Astrocyte (in vitro differentiated cells and primary cell): ENCODE measurements at regions not wholly inside any gene's neighbourhood (a gene's known extent, or its start where the extent isn't known, plus 50 kb on each side); places are given as distances from the start of the nearest gene placed in this dataset.

Source experiments
- DNase-seq: peaks from one replicate; pipeline ENCODE4 v3.0.0-alpha.2; 2010; ENCODE audit warnings: low read depth
- FAIRE-seq: peaks from 2 replicates; lab custom pipeline; 2011; peaks lifted over from hg19 to GRCh38; lab: Jason Lieb, UNC
- H2AFZ ChIP-seq: 2 replicates; pipeline ENCODE4 v1.6.0; 2012; ENCODE audit warnings: low read depth, low read length, inconsistent platforms
- H3K27ac ChIP-seq: 2 replicates; pipeline ENCODE4 v1.5.1; 2011; ENCODE audit warnings: low read depth, low read length, inconsistent platforms
- H3K27me3 ChIP-seq: 2 replicates; pipeline ENCODE4 v1.6.0; 2011; ENCODE audit warnings: low read length, inconsistent platforms; ENCODE audit not compliant: insufficient read depth
- H3K36me3 ChIP-seq: 2 replicates; pipeline ENCODE4 v1.5.1; 2011; ENCODE audit warnings: low read length, inconsistent platforms; ENCODE audit not compliant: insufficient read depth
- H3K4me1 ChIP-seq: 2 replicates; pipeline ENCODE4 v1.5.1; 2011; ENCODE audit warnings: low read length, inconsistent platforms; ENCODE audit not compliant: insufficient read depth
- H3K4me2 ChIP-seq: 2 replicates; pipeline ENCODE4 v1.6.0; 2012; ENCODE audit warnings: low read length, inconsistent platforms
- H3K4me3 ChIP-seq: 2 replicates; pipeline ENCODE4 v1.5.1; 2011; ENCODE audit warnings: low read depth, mild to moderate bottlenecking, low read length, inconsistent platforms; ENCODE audit not compliant: insufficient read depth
- H3K79me2 ChIP-seq: 2 replicates; pipeline ENCODE4 v1.6.0; 2012; ENCODE audit warnings: mild to moderate bottlenecking, low read length, inconsistent platforms; ENCODE audit not compliant: insufficient read depth
- H3K9ac ChIP-seq: 2 replicates; pipeline ENCODE4 v1.6.0; 2012; ENCODE audit warnings: mild to moderate bottlenecking, low read length, inconsistent platforms
- H3K9me3 ChIP-seq: 2 replicates; pipeline ENCODE4 v1.5.1; 2012; ENCODE audit warnings: low read depth, mild to moderate bottlenecking, low read length, inconsistent platforms; ENCODE audit not compliant: insufficient read depth
- H4K20me1 ChIP-seq: 2 replicates; pipeline ENCODE4 v1.6.0; 2012; ENCODE audit warnings: low read length, inconsistent platforms; ENCODE audit not compliant: insufficient read depth
- H3K27ac Mint-ChIP-seq: one replicate; pipeline ENCODE4 v1.8.0; 2021; ENCODE audit warnings: mild to moderate bottlenecking, mixed read lengths; ENCODE audit not compliant: unreplicated experiment
- H3K27me3 Mint-ChIP-seq: one replicate; pipeline ENCODE4 v1.8.0; 2021; ENCODE audit warnings: low read depth, mixed read lengths; ENCODE audit not compliant: unreplicated experiment
- H3K36me3 Mint-ChIP-seq: one replicate; pipeline ENCODE4 v1.8.0; 2021; ENCODE audit warnings: low read depth, mixed read lengths; ENCODE audit not compliant: unreplicated experiment
- H3K4me1 Mint-ChIP-seq: one replicate; pipeline ENCODE4 v1.8.0; 2021; ENCODE audit warnings: low read depth, mixed read lengths; ENCODE audit not compliant: unreplicated experiment
- H3K4me3 Mint-ChIP-seq: one replicate; pipeline ENCODE4 v1.8.0; 2021; ENCODE audit warnings: mild to moderate bottlenecking, moderate library complexity, mixed read lengths; ENCODE audit not compliant: unreplicated experiment
- H3K9me3 Mint-ChIP-seq: one replicate; pipeline ENCODE4 v1.8.0; 2021; ENCODE audit warnings: mild to moderate bottlenecking, mixed read lengths; ENCODE audit not compliant: unreplicated experiment
- CTCF ChIP-seq: IDR thresholded peaks from 2 replicates; pipeline ENCODE4 v1.5.1; 2011; ENCODE audit warnings: low read depth, mild to moderate bottlenecking, inconsistent platforms, low read length, moderate library complexity; ENCODE audit not compliant: insufficient read depth
- EZH2 ChIP-seq: IDR thresholded peaks from 2 replicates; pipeline ENCODE4 v1.6.1; 2012; ENCODE audit warnings: mild to moderate bottlenecking, low read length, inconsistent platforms; ENCODE audit not compliant: insufficient read depth

GRCh38 chr2:11042841-11043240 lies 112.4 kb upstream of the SLC66A3 start:
- no peak for TF ChIP-seq CTCF
- TF ChIP-seq EZH2, result no peak
- no peak for DNase-seq

GRCh38 chr2:11043245-11043644 lies 112.0 kb upstream of the SLC66A3 start:
- H3K9me3 ChIP-seq, result no peaks in the 10 kb centered on the region
- no peak overlapping the region for H2AFZ ChIP-seq
- no peak overlapping the region for H3K4me3 ChIP-seq
- H3K79me2 ChIP-seq, result no peaks in the 10 kb centered on the region
- no peak for FAIRE-seq
- no peaks in the 10 kb centered on the region for H3K36me3 ChIP-seq
- H3K27me3 ChIP-seq, result no peaks in the 10 kb centered on the region
- Mint-ChIP-seq H3K4me1 (no peaks in the 10 kb centered on the region), H3K36me3 (no peaks in the 10 kb centered on the region), H3K27ac (no peak overlapping the region), H3K4me3 (no peak overlapping the region), H3K9me3 (peaks cover 17% of the 10 kb centered on the region), H3K27me3 (peaks cover 11% of the 10 kb centered on the region)
- TF ChIP-seq EZH2, result no peak
- TF ChIP-seq CTCF, result no peak
- H3K9ac ChIP-seq, result no peak overlapping the region
- no peak for DNase-seq
- no peaks in the 10 kb centered on the region for H3K4me1 ChIP-seq
- H3K4me2 ChIP-seq, result no peak overlapping the region
- no peak overlapping the region for H3K27ac ChIP-seq
- no peaks in the 10 kb centered on the region for H4K20me1 ChIP-seq

More at GRCh38 chr2:11042841-11043240, 112.4 kb upstream of the SLC66A3 start:
- no peaks in the 10 kb centered on the region for H3K36me3 ChIP-seq
- FAIRE-seq, result no peak
- Mint-ChIP-seq H3K4me1 (no peaks in the 10 kb centered on the region), H3K4me3 (no peak overlapping the region), H3K27me3 (peaks cover 11% of the 10 kb centered on the region), H3K36me3 (no peaks in the 10 kb centered on the region), H3K27ac (no peak overlapping the region), H3K9me3 (peaks cover 21% of the 10 kb centered on the region)
- no peaks in the 10 kb centered on the region for H3K4me1 ChIP-seq
- H3K27ac ChIP-seq, result no peak overlapping the region
- no peak overlapping the region for H3K4me2 ChIP-seq
- H3K4me3 ChIP-seq, result no peak overlapping the region
- H3K27me3 ChIP-seq, result no peaks in the 10 kb centered on the region
- no peak overlapping the region for H2AFZ ChIP-seq
- no peaks in the 10 kb centered on the region for H3K9me3 ChIP-seq
- H3K9ac ChIP-seq, result no peak overlapping the region
- H3K79me2 ChIP-seq, result no peaks in the 10 kb centered on the region
- no peaks in the 10 kb centered on the region for H4K20me1 ChIP-seq

DNA sequence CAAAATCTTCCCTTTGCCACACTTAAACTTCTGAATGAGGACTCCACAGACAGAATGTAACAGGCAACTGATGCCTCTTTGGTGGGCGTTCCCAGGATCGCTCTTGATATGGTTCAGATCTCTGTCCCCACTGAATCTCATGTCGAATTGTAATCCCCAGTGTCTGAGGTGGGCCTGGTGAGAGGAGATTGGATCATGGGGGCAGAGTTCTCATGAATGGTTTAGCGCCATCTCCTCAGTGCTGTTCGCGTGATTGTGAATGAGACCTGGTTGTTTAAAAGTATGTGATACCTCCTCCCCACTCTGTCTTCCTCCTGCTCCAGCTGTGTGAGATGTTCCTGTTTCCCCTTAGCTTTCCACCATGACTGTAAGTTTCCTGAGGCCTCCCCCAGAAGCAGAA lies 111.1 kb upstream of the SLC66A3 start:
- Histone ChIP-seq H3K4me2 (no peak overlapping the region), H3K79me2 (no peaks in the 10 kb centered on the region), H3K4me3 (no peak overlapping the region), H3K9ac (no peak overlapping the region), H3K4me1 (no peaks in the 10 kb centered on the region), H3K9me3 (no peaks in the 10 kb centered on the region), H3K27ac (no peak overlapping the region), H3K36me3 (no peaks in the 10 kb centered on the region), H2AFZ (no peak overlapping the region), H3K27me3 (no peaks in the 10 kb centered on the region), H4K20me1 (no peaks in the 10 kb centered on the region)
- Mint-ChIP-seq H3K27me3 (peaks cover 16% of the 10 kb centered on the region), H3K27ac (no peak overlapping the region), H3K4me1 (no peaks in the 10 kb centered on the region), H3K9me3 (peaks cover 12% of the 10 kb centered on the region), H3K4me3 (no peak overlapping the region), H3K36me3 (no peaks in the 10 kb centered on the region)
- no peak for DNase-seq
- no peak for FAIRE-seq
- TF ChIP-seq EZH2, result no peak
- no peak for TF ChIP-seq CTCF
